Fibroblast of pulmonary artery (primary cell): ENCODE measurements at regions not wholly inside any gene's neighbourhood (a gene's known extent, or its start where the extent isn't known, plus 50 kb on each side); places are given as distances from the start of the nearest gene placed in this dataset.

Source experiments
- DNase-seq: peaks from one replicate; pipeline ENCODE4 v3.0.0-alpha.2; 2010; ENCODE audit warnings: low read depth
- H3K4me3 ChIP-seq: replicated peaks from 2 replicates; pipeline ENCODE4 v1.5.1; 2011; ENCODE audit warnings: low read depth, mild to moderate bottlenecking, control low read depth, low read length, moderate library complexity
- CTCF ChIP-seq: IDR thresholded peaks from 2 replicates; pipeline ENCODE4 v1.5.1; 2011; ENCODE audit warnings: mild to moderate bottlenecking, control low read depth, low read length, inconsistent platforms; ENCODE audit errors: missing control alignments

GRCh38 chr6:122020588-122021264 is 378.7 kb upstream of the HSF2 start:
- TF ChIP-seq CTCF: no peak
- DNase-seq: no peak
- no peak overlapping the region for H3K4me3 ChIP-seq

- TF ChIP-seq CTCF: no peak
- DNase-seq: no peak
- H3K4me3 ChIP-seq: no peak overlapping the region
Observed at GRCh38 chr6:122025104-122025503, 374.3 kb upstream of the HSF2 start.

- no peak for DNase-seq
- TF ChIP-seq CTCF: no peak
- H3K4me3 ChIP-seq: no peak overlapping the region
Observed at GRCh38 chr6:122026582-122027369, 372.7 kb upstream of the HSF2 start.

- DNase-seq: no peak
- no peak for TF ChIP-seq CTCF
- H3K4me3 ChIP-seq: no peak overlapping the region
Observed at GRCh38 chr6:122028933-122029522, 370.4 kb upstream of the HSF2 start.

GRCh38 chr6:122033564-122034181 is 365.8 kb upstream of the HSF2 start:
- peak; percentile 78 for DNase-seq
- no peak overlapping the region for H3K4me3 ChIP-seq
- TF ChIP-seq CTCF: peak; percentile 64

- no peak for TF ChIP-seq CTCF
- no peak overlapping the region for H3K4me3 ChIP-seq
- DNase-seq: no peak
Observed at GRCh38 chr6:122035173-122035572, 364.3 kb upstream of the HSF2 start.
